Smooth muscle cell of the brain vasculature (primary cell): ENCODE measurements at regions not wholly inside any gene's neighbourhood (a gene's known extent, or its start where the extent isn't known, plus 50 kb on each side); places are given as distances from the start of the nearest gene placed in this dataset.
"Not testable (repeated sequence)": the region's sequence is repeated elsewhere in the genome, so short reads cannot be mapped to it uniquely, and the experiment has no call there.

Source experiments
- DNase-seq: peaks from one replicate; pipeline ENCODE4 v3.0.0-alpha.2; 2012; ENCODE audit warnings: low read depth, low spot score

- no peak for DNase-seq
Measured at GRCh38 chr2:38147333-38148121, 71.6 kb upstream of the CYP1B1 start.

- DNase-seq, result peak; percentile 92
Measured at GRCh38 chr2:38146907-38147307, 71.0 kb upstream of the CYP1B1 start.

GRCh38 chr2:38146275-38146906, 70.4 kb upstream of the CYP1B1 start:
- DNase-seq, result peak; percentile 88

- DNase-seq, result no peak
Measured at GRCh38 chr2:38145236-38145635, 69.3 kb upstream of the CYP1B1 start.

GRCh38 chr2:38142627-38143026, 66.7 kb upstream of the CYP1B1 start:
- no peak for DNase-seq

- no peak for DNase-seq
Measured at GRCh38 chr2:38141501-38141900, 65.5 kb upstream of the CYP1B1 start.

- no peak for DNase-seq
Measured at GRCh38 chr2:38138996-38139395, 63.0 kb upstream of the CYP1B1 start.

- DNase-seq, result no peak
Measured at GRCh38 chr2:38138419-38138818, 62.5 kb upstream of the CYP1B1 start.

GRCh38 chr2:38137958-38138357, 62.0 kb upstream of the CYP1B1 start:
- not testable (repeated sequence) for DNase-seq

- no peak for DNase-seq
Measured at GRCh38 chr2:38131676-38132075, 55.7 kb upstream of the CYP1B1 start.

- DNase-seq, result no peak
Measured at GRCh38 chr2:38130876-38131275, 54.9 kb upstream of the CYP1B1 start.

- no peak for DNase-seq
Measured at GRCh38 chr2:38129987-38130386, 54.0 kb upstream of the CYP1B1 start.

GRCh38 chr2:38129481-38129880, 53.5 kb upstream of the CYP1B1 start:
- DNase-seq, result no peak

- no peak for DNase-seq
Measured at GRCh38 chr2:38128653-38129052, 52.7 kb upstream of the CYP1B1 start.

GRCh38 chr2:38127277-38127676, 51.3 kb upstream of the CYP1B1 start:
- DNase-seq, result no peak

- DNase-seq, result no peak
Measured at GRCh38 chr2:38125842-38126241, 49.9 kb upstream of the CYP1B1 start.
